ENCODE measurements at regions not wholly inside any gene's neighbourhood (a gene's known extent, or its start where the extent isn't known, plus 50 kb on each side); places are given as distances from the start of the nearest gene placed in this dataset.

- TF ChIP-seq AFF4 (CRISPR knock-in tag; IDR thresholded peaks at IDR 0.05) (no peak), CTCF (IDR thresholded peaks at IDR 0.05 in 2 of 3, conservative IDR thresholded peaks at IDR 0.05 in 1 of 3; ENCODE audit: insufficient read depth in 2 of 3, low read depth in 1 of 3, low read length in 3 of 3) (no peak), ARID1B (IDR thresholded peaks at IDR 0.05) (no peak), FOXP1 (CRISPR knock-in tag; IDR thresholded peaks at IDR 0.05) (no peak), CHAMP1 (IDR thresholded peaks at IDR 0.05) (no peak)
Measured at GRCh38 chr3:22208844-22209243, 457.8 kb upstream of the ZNF385D start.
